GM21390 (cell line): ENCODE measurements at regions not wholly inside any gene's neighbourhood (a gene's known extent, or its start where the extent isn't known, plus 50 kb on each side); places are given as distances from the start of the nearest gene placed in this dataset.

Source experiments
- ATAC-seq: cut with Tn5 transposase; IDR thresholded peaks from one replicate; pipeline ENCODE4 v1.9.1; 2021; ENCODE audit not compliant: unreplicated experiment

- no peak for ATAC-seq
Observed at GRCh38 chr1:81496349-81496748, 304.4 kb upstream of the ADGRL2 start.

GRCh38 chr1:81493102-81493869, 307.4 kb upstream of the ADGRL2 start:
- ATAC-seq = no peak

GRCh38 chr1:81492628-81493027, 308.1 kb upstream of the ADGRL2 start:
- no peak for ATAC-seq

- no peak for ATAC-seq
Observed at GRCh38 chr1:81490614-81491013, 310.1 kb upstream of the ADGRL2 start.

GRCh38 chr1:81489372-81489934, 311.3 kb upstream of the ADGRL2 start:
- no peak for ATAC-seq

GRCh38 chr1:81484284-81484683, 316.4 kb upstream of the ADGRL2 start:
- no peak for ATAC-seq

GRCh38 chr1:81478219-81478618, 322.5 kb upstream of the ADGRL2 start:
- ATAC-seq = no peak

GRCh38 chr1:81477710-81478109, 323.0 kb upstream of the ADGRL2 start:
- no peak for ATAC-seq

GRCh38 chr1:81472387-81472786, 328.3 kb upstream of the ADGRL2 start:
- ATAC-seq = no peak

- no peak for ATAC-seq
Observed at GRCh38 chr1:81471255-81471654, 329.5 kb upstream of the ADGRL2 start.

- ATAC-seq = no peak
Observed at GRCh38 chr1:81470275-81470674, 330.5 kb upstream of the ADGRL2 start.

- ATAC-seq = no peak
Observed at GRCh38 chr1:81467383-81467782, 333.4 kb upstream of the ADGRL2 start.

- no peak for ATAC-seq
Observed at GRCh38 chr1:81466961-81467360, 333.8 kb upstream of the ADGRL2 start.

- no peak for ATAC-seq
Observed at GRCh38 chr1:81463936-81464837, 336.5 kb upstream of the ADGRL2 start.

GRCh38 chr1:81459043-81459442, 341.7 kb upstream of the ADGRL2 start:
- ATAC-seq = no peak

GRCh38 chr1:81458186-81458585, 342.5 kb upstream of the ADGRL2 start:
- no peak for ATAC-seq

- no peak for ATAC-seq
Observed at GRCh38 chr1:81455481-81455880, 345.3 kb upstream of the ADGRL2 start.

GRCh38 chr1:81453971-81454370, 346.8 kb upstream of the ADGRL2 start:
- no peak for ATAC-seq

GRCh38 chr1:81453367-81453703, 347.4 kb upstream of the ADGRL2 start:
- ATAC-seq = no peak

GRCh38 chr1:81452693-81453366, 347.9 kb upstream of the ADGRL2 start:
- no peak for ATAC-seq

- ATAC-seq = no peak
Observed at GRCh38 chr1:81449786-81450185, 350.9 kb upstream of the ADGRL2 start.
